ENCODE measurements at regions not wholly inside any gene's neighbourhood (a gene's known extent, or its start where the extent isn't known, plus 50 kb on each side); places are given as distances from the start of the nearest gene placed in this dataset.

GRCh38 chr10:91154842-91155241 is 65.6 kb upstream of the PCGF5 start:
- no peaks in the 10 kb centered on the region for H3K27me3 ChIP-seq (ENCODE audit: control insufficient read depth, insufficient read depth, low read length)
- CTCF ChIA-PET = no interaction called here
- no peaks in the 10 kb centered on the region; the same call in 1 of the 2 replicates for H3K9me3 ChIP-seq (ENCODE audit: control insufficient read depth, insufficient read depth, low read length)
- POLR2A ChIA-PET = no interaction called here
- TF ChIP-seq, protein P1, sequence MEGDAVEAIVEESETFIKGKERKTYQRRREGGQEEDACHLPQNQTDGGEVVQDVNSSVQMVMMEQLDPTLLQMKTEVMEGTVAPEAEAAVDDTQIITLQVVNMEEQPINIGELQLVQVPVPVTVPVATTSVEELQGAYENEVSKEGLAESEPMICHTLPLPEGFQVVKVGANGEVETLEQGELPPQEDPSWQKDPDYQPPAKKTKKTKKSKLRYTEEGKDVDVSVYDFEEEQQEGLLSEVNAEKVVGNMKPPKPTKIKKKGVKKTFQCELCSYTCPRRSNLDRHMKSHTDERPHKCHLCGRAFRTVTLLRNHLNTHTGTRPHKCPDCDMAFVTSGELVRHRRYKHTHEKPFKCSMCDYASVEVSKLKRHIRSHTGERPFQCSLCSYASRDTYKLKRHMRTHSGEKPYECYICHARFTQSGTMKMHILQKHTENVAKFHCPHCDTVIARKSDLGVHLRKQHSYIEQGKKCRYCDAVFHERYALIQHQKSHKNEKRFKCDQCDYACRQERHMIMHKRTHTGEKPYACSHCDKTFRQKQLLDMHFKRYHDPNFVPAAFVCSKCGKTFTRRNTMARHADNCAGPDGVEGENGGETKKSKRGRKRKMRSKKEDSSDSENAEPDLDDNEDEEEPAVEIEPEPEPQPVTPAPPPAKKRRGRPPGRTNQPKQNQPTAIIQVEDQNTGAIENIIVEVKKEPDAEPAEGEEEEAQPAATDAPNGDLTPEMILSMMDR (IDR thresholded peaks at IDR 0.05; ENCODE audit: low read depth, low read length) = no peak
- no peak for DNase-seq (ENCODE audit: low read depth, low spot score)
- no peak overlapping the region for H3K4me3 ChIP-seq (ENCODE audit: low read depth, low read length)
- no peak overlapping the region for H3K27ac ChIP-seq (ENCODE audit: low read depth, low read length)

DNA sequence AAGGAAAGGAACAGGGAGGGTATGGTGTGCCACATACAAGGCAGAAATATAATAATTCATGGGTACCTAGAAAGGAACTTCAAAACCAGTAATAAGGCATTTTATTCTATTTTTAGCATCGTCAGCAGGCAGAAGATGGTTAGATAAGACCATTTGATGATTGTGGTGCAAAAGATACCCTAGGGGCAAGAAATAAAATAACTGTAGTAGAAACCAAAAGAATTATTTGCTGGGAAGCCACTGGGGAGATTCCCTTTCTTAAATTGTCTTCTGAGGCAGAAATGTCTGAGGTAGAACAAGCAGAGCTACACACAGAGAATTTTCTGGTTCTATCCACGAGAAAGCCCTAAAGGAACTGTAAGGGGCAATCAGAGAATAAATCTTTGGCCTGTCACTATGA is 64.3 kb upstream of the PCGF5 start:
- H3K27ac ChIP-seq (ENCODE audit: low read depth, low read length) = no peak overlapping the region
- no peak for DNase-seq (ENCODE audit: low read depth, low spot score)
- H3K27me3 ChIP-seq (ENCODE audit: control insufficient read depth, insufficient read depth, low read length) = peaks cover 5% of the 10 kb centered on the region
- no peak overlapping the region for H3K4me3 ChIP-seq (ENCODE audit: low read depth, low read length)
- CTCF ChIA-PET = no interaction called here
- TF ChIP-seq, protein P1 (IDR thresholded peaks at IDR 0.05; ENCODE audit: low read depth, low read length) = no peak
- POLR2A ChIA-PET = no interaction called here
- no peaks in the 10 kb centered on the region; the same call in 1 of the 2 replicates for H3K9me3 ChIP-seq (ENCODE audit: control insufficient read depth, insufficient read depth, low read length)

DNA sequence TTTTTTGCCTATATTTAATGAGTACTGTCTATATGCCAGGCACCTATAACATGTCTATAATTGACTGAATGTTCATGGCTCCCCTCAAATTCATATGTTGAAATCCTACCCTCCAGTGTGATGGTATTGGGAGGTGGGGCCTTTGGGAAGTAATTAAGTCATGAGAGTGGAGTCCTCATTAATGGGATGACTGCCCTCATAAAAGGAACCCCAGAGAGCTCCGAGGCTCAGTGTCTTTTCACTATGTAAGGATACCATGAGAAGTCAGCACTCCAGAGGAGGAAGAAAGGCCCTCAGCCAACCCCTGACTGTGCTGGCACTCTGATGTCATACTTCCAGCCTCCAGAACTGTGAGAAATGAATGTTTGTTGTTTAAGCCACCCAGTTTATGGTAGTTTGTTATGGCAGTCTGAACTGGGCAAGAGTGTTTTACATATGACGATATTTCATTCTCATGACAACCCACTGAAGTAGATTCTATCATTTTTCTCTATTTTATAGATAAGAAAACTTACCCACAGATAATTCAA is 61.1 kb upstream of the PCGF5 start:
- POLR2A ChIA-PET = no interaction called here
- no peak for DNase-seq (ENCODE audit: low read depth, low spot score)
- Histone ChIP-seq H3K9me3 (ENCODE audit: control insufficient read depth, insufficient read depth, low read length) (no peaks in the 10 kb centered on the region), H3K27me3 (ENCODE audit: control insufficient read depth, insufficient read depth, low read length) (peaks cover 5% of the 10 kb centered on the region), H3K4me3 (ENCODE audit: low read depth, low read length) (no peak overlapping the region), H3K27ac (ENCODE audit: low read depth, low read length) (no peak overlapping the region)
- CTCF ChIA-PET = no interaction called here
- TF ChIP-seq, protein P1 (IDR thresholded peaks at IDR 0.05; ENCODE audit: low read depth, low read length) = no peak

DNA sequence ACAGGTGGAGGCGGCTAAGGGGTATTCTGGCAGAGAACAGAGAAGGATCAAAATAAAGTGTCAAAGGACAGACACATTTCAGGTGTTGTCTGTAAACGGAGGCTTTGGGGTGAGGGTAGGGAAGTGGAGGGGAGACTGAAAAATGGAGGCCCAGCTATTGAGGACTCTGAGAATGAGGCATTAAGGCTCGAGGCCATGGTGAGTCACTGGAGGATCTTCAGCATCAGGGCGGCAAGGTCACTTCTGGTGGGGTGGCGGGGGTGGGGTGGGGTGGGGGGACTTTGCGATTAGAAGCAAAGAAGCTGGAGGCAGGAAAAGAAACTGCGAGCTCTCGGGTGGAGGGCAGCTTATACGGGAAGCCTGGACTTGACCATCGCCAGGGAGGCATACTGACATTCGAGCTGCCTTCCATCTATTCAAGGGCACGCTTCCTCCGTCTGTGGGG is 58.4 kb upstream of the PCGF5 start:
- Histone ChIP-seq H3K27ac (ENCODE audit: low read depth, low read length) (no peak overlapping the region), H3K9me3 (ENCODE audit: control insufficient read depth, insufficient read depth, low read length) (no peaks in the 10 kb centered on the region), H3K4me3 (ENCODE audit: low read depth, low read length) (peak overlapping the region; percentile 75), H3K27me3 (ENCODE audit: control insufficient read depth, insufficient read depth, low read length) (peaks cover 5% of the 10 kb centered on the region)
- TF ChIP-seq, protein P1 (IDR thresholded peaks at IDR 0.05; ENCODE audit: low read depth, low read length) = no peak
- ChIA-PET CTCF (interaction anchor here (0.6 to 1.7 kb wide), 7 partner anchors 8 to 258 kb away, joined by 3 to 7 read pairs (median 3); no protein-coding TSS in a partner anchor), POLR2A (interaction anchor here (0.6 kb wide), 1 partner anchor 93 kb away, joined by 4 read pairs; no protein-coding TSS in a partner anchor)
- no peak for DNase-seq (ENCODE audit: low read depth, low spot score)

- Histone ChIP-seq H3K4me3 (ENCODE audit: low read depth, low read length) (peak overlapping the region; percentile 75), H3K9me3 (ENCODE audit: control insufficient read depth, insufficient read depth, low read length) (no peaks in the 10 kb centered on the region), H3K27ac (ENCODE audit: low read depth, low read length) (no peak overlapping the region), H3K27me3 (ENCODE audit: control insufficient read depth, insufficient read depth, low read length) (peaks cover 5% of the 10 kb centered on the region)
- TF ChIP-seq, protein P1 (IDR thresholded peaks at IDR 0.05; ENCODE audit: low read depth, low read length) = no peak
- CTCF ChIA-PET = interaction anchor here (0.6 to 1.7 kb wide), 6 partner anchors 9 to 251 kb away, joined by 3 to 7 read pairs (median 4); no protein-coding TSS in a partner anchor
- no peak for DNase-seq (ENCODE audit: low read depth, low spot score)
- POLR2A ChIA-PET = interaction anchor here (1.0 to 1.1 kb wide), 2 partner anchors 10 to 291 kb away, joined by 5 read pairs; partner anchors contain the start of gene RPP30
Observed at GRCh38 chr10:91162495-91163268, 57.8 kb upstream of the PCGF5 start.
